IPS-15b (cell line): ENCODE measurements at regions not wholly inside any gene's neighbourhood (a gene's known extent, or its start where the extent isn't known, plus 50 kb on each side); places are given as distances from the start of the nearest gene placed in this dataset.
A peak's percentile ranks its signal among the peaks of the same experiment; 100 is the strongest.

Experiments used
- H3K27me3 ChIP-seq: one replicate; pipeline ENCODE4 v1.6.1; 2013; ENCODE audit warnings: low read length; ENCODE audit not compliant: control insufficient read depth, insufficient read depth
- H3K36me3 ChIP-seq: one replicate; pipeline ENCODE4 v1.6.1; 2013; ENCODE audit warnings: low read length; ENCODE audit not compliant: control insufficient read depth, insufficient read depth
- H3K4me1 ChIP-seq: one replicate; pipeline ENCODE4 v1.6.1; 2013; ENCODE audit warnings: mild to moderate bottlenecking, low read length; ENCODE audit not compliant: control insufficient read depth, insufficient read depth
- H3K4me3 ChIP-seq: one replicate; pipeline ENCODE4 v1.5.1; 2013; ENCODE audit warnings: low read depth, low read length
- H3K9ac ChIP-seq: one replicate; pipeline ENCODE4 v1.6.1; 2013; ENCODE audit warnings: low read depth, mild to moderate bottlenecking, low read length
- H3K9me3 ChIP-seq: one replicate; pipeline ENCODE4 v1.6.1; 2013; ENCODE audit warnings: mild to moderate bottlenecking, low read length; ENCODE audit not compliant: control insufficient read depth, insufficient read depth

- Histone ChIP-seq H3K9me3 (no peaks in the 10 kb centered on the region), H3K4me3 (no peak overlapping the region), H3K9ac (peak overlapping the region; percentile 39), H3K4me1 (peaks cover 8% of the 10 kb centered on the region), H3K27me3 (no peaks in the 10 kb centered on the region), H3K36me3 (no peaks in the 10 kb centered on the region)
Measured at GRCh38 chr12:19572920-19573558, 133.7 kb downstream of the AEBP2 start.

- peaks cover 8% of the 10 kb centered on the region for H3K4me1 ChIP-seq
- no peaks in the 10 kb centered on the region for H3K9me3 ChIP-seq
- no peak overlapping the region for H3K4me3 ChIP-seq
Measured at GRCh38 chr12:19573866-19574265, 134.6 kb downstream of the AEBP2 start.

GRCh38 chr12:19574601-19575000 lies 135.3 kb downstream of the AEBP2 start:
- peaks cover 8% of the 10 kb centered on the region for H3K4me1 ChIP-seq
- H3K9ac ChIP-seq = no peak overlapping the region
- H3K9me3 ChIP-seq = no peaks in the 10 kb centered on the region
- H3K36me3 ChIP-seq = no peaks in the 10 kb centered on the region
- H3K4me3 ChIP-seq = no peak overlapping the region
- no peaks in the 10 kb centered on the region for H3K27me3 ChIP-seq

More at GRCh38 chr12:19573866-19574265, 134.6 kb downstream of the AEBP2 start:
- Histone ChIP-seq H3K36me3 (no peaks in the 10 kb centered on the region), H3K9ac (no peak overlapping the region), H3K27me3 (no peaks in the 10 kb centered on the region)

GRCh38 chr12:19575337-19576243 lies 136.3 kb downstream of the AEBP2 start:
- Histone ChIP-seq H3K9ac (no peak overlapping the region), H3K27me3 (no peaks in the 10 kb centered on the region), H3K36me3 (no peaks in the 10 kb centered on the region), H3K4me1 (peaks cover 8% of the 10 kb centered on the region), H3K9me3 (no peaks in the 10 kb centered on the region), H3K4me3 (no peak overlapping the region)

GRCh38 chr12:19576506-19577280 lies 137.4 kb downstream of the AEBP2 start:
- Histone ChIP-seq H3K36me3 (no peaks in the 10 kb centered on the region), H3K27me3 (no peaks in the 10 kb centered on the region), H3K9me3 (no peaks in the 10 kb centered on the region), H3K9ac (no peak overlapping the region), H3K4me3 (no peak overlapping the region), H3K4me1 (peaks cover 8% of the 10 kb centered on the region)

GRCh38 chr12:19577281-19577530 lies 137.9 kb downstream of the AEBP2 start:
- Histone ChIP-seq H3K4me1 (peaks cover 8% of the 10 kb centered on the region), H3K9ac (no peak overlapping the region), H3K36me3 (no peaks in the 10 kb centered on the region), H3K27me3 (no peaks in the 10 kb centered on the region), H3K4me3 (no peak overlapping the region), H3K9me3 (no peaks in the 10 kb centered on the region)

GRCh38 chr12:19584732-19585131 lies 145.4 kb downstream of the AEBP2 start:
- Histone ChIP-seq H3K4me1 (no peaks in the 10 kb centered on the region), H3K9ac (no peak overlapping the region), H3K9me3 (peaks cover 10% of the 10 kb centered on the region), H3K4me3 (no peak overlapping the region), H3K36me3 (peaks cover 3% of the 10 kb centered on the region), H3K27me3 (no peaks in the 10 kb centered on the region)

GRCh38 chr12:19588951-19589350 lies 149.7 kb downstream of the AEBP2 start:
- Histone ChIP-seq H3K9me3 (peaks cover under 1% of the 10 kb centered on the region), H3K27me3 (no peaks in the 10 kb centered on the region), H3K4me1 (no peaks in the 10 kb centered on the region), H3K4me3 (no peak overlapping the region), H3K9ac (no peak overlapping the region), H3K36me3 (no peaks in the 10 kb centered on the region)

- Histone ChIP-seq H3K9ac (no peak overlapping the region), H3K4me3 (no peak overlapping the region), H3K4me1 (peaks cover 7% of the 10 kb centered on the region)
Measured at GRCh38 chr12:19591951-19592350, 152.7 kb downstream of the AEBP2 start.

GRCh38 chr12:19596434-19597166 lies 157.3 kb downstream of the AEBP2 start:
- no peak overlapping the region for H3K9ac ChIP-seq
- H3K4me3 ChIP-seq = no peak overlapping the region
- no peaks in the 10 kb centered on the region for H3K36me3 ChIP-seq
- H3K27me3 ChIP-seq = no peaks in the 10 kb centered on the region
- peaks cover 17% of the 10 kb centered on the region for H3K4me1 ChIP-seq
- no peaks in the 10 kb centered on the region for H3K9me3 ChIP-seq

More at GRCh38 chr12:19591951-19592350, 152.7 kb downstream of the AEBP2 start:
- Histone ChIP-seq H3K27me3 (no peaks in the 10 kb centered on the region), H3K9me3 (no peaks in the 10 kb centered on the region), H3K36me3 (no peaks in the 10 kb centered on the region)
